C4-2B (cell line): ENCODE measurements at regions not wholly inside any gene's neighbourhood (a gene's known extent, or its start where the extent isn't known, plus 50 kb on each side); places are given as distances from the start of the nearest gene placed in this dataset.

Experiments used
- ZFX ChIP-seq: fragments of 450-650 bp; IDR thresholded peaks from 2 replicates; pipeline ENCODE4 v1.6.1; 2017
- TF ChIP-seq, protein P1 (sequence below): fragments of 450-650 bp; conservative IDR thresholded peaks from 2 replicates; pipeline ENCODE4 v1.5.1; 2017; ENCODE audit warnings: mild to moderate bottlenecking

DNA sequence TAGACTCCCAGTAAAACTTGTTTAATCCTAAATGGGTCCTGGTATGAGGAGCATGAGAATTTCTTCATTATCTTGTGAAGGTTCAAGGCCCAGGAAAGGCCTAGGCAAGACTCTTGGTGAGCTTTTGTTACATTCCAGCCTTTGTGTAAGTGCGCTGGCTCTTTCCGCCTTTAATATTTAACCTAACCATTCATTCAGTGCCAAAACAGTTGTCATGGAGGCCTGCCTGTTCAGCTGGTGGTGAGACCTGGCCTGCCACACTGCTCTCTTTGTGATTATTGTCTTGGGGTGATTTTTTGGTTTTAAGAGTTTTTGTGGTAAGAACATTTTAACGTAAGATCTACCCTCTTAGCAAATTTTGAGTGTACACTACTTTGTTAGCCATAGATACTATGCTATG is 127.5 kb upstream of the WWC1 start:
- TF ChIP-seq, protein P1, sequence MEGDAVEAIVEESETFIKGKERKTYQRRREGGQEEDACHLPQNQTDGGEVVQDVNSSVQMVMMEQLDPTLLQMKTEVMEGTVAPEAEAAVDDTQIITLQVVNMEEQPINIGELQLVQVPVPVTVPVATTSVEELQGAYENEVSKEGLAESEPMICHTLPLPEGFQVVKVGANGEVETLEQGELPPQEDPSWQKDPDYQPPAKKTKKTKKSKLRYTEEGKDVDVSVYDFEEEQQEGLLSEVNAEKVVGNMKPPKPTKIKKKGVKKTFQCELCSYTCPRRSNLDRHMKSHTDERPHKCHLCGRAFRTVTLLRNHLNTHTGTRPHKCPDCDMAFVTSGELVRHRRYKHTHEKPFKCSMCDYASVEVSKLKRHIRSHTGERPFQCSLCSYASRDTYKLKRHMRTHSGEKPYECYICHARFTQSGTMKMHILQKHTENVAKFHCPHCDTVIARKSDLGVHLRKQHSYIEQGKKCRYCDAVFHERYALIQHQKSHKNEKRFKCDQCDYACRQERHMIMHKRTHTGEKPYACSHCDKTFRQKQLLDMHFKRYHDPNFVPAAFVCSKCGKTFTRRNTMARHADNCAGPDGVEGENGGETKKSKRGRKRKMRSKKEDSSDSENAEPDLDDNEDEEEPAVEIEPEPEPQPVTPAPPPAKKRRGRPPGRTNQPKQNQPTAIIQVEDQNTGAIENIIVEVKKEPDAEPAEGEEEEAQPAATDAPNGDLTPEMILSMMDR: no peak
- TF ChIP-seq ZFX: no peak
